GM12878 (cell line): ENCODE measurements at regions not wholly inside any gene's neighbourhood (a gene's known extent, or its start where the extent isn't known, plus 50 kb on each side); places are given as distances from the start of the nearest gene placed in this dataset.

Experiments used
- ATAC-seq: fragments of 200-7000 bp; cut with Tn5 transposase; 3 replicates; pipeline ENCODE4 v1.9.1; 2020; ENCODE audit warnings: mild to moderate bottlenecking, moderate library complexity
- BruUV-seq: library from RNA; stranded (reverse); fragments of 400-500 nt; replicated peaks from 2 replicates; lab custom pipeline; 2021; lab: Mats Ljungman, UMichigan
- CTCF ChIA-PET: fragments of 300-600 bp; sonication (Branson Sonifier 250); formaldehyde crosslinking; extraction: SDS; loops from one replicate; lab custom pipeline; 2021; ENCODE audit warnings: inconsistent platforms; lab: Yijun Ruan, JAX
- POLR2A ChIA-PET: fragments of 350-600 bp; formaldehyde crosslinking; extraction: SDS; loops from one replicate; lab custom pipeline; 2021; ENCODE audit warnings: inconsistent platforms; lab: Charles Lee
- RAD21 ChIA-PET: fragments of 300-600 bp; sonication (Branson Sonifier 250); formaldehyde crosslinking; loops from one replicate; lab custom pipeline; 2023; ENCODE audit warnings: antibody characterized with exemption; ENCODE audit not compliant: unreplicated experiment; lab: Charles Lee
- SMC1A ChIA-PET: fragments of 300-600 bp; sonication (Branson Sonifier 250); formaldehyde crosslinking; loops from one replicate; lab custom pipeline; 2023; ENCODE audit not compliant: unreplicated experiment, uncharacterized antibody; lab: Charles Lee
- DNase-seq: peaks from one replicate; pipeline ENCODE4 v3.0.0-alpha.2; 2011; ENCODE audit warnings: low read depth, low spot score
- FAIRE-seq: peaks from 3 replicates; lab custom pipeline; 2011; peaks lifted over from hg19 to GRCh38; lab: Jason Lieb, UNC
- H2AFZ ChIP-seq: 2 replicates; pipeline ENCODE4 v1.6.0; 2011; ENCODE audit warnings: low read depth, low read length, control low read depth; ENCODE audit not compliant: control insufficient read depth
- H3K27ac ChIP-seq: 2 replicates; pipeline ENCODE4 v1.5.1; 2011; ENCODE audit warnings: control low read depth; ENCODE audit not compliant: control insufficient read depth, insufficient read depth
- H3K27me3 ChIP-seq, 2 experiments: replicated peaks in 1 of 2; 2 replicates each; pipeline versions ENCODE4 v1.6.0 to v1.6.1; 2011; ENCODE audit warnings: low read length in 1 of 2; ENCODE audit not compliant: control insufficient read depth in 2 of 2, insufficient read depth in 2 of 2
- H3K36me3 ChIP-seq, 2 experiments: 2 replicates each; pipeline ENCODE4 v1.5.1; 2011; ENCODE audit warnings: low read length in 1 of 2; ENCODE audit not compliant: control insufficient read depth in 2 of 2, insufficient read depth in 2 of 2
- H3K4me1 ChIP-seq: 2 replicates; pipeline ENCODE4 v1.6.1; 2011; ENCODE audit warnings: mild to moderate bottlenecking, low read length, moderate library complexity, mixed read lengths; ENCODE audit not compliant: control insufficient read depth, insufficient read depth
- H3K4me2 ChIP-seq: 2 replicates; pipeline ENCODE4 v1.6.0; 2011; ENCODE audit warnings: control low read depth; ENCODE audit not compliant: control insufficient read depth, insufficient read depth
- H3K4me3 ChIP-seq: fragments of 200-600 bp; sonication (generic); 2 replicates; pipeline ENCODE4 v1.5.1; 2016
- H3K79me2 ChIP-seq: 2 replicates; pipeline ENCODE4 v1.6.0; 2011; ENCODE audit warnings: low read length; ENCODE audit not compliant: control insufficient read depth, insufficient read depth
- H3K9ac ChIP-seq: 2 replicates; pipeline ENCODE4 v1.8.0; 2011; ENCODE audit warnings: low read length, control low read depth, mixed read lengths; ENCODE audit not compliant: control insufficient read depth, insufficient read depth
- H3K9me3 ChIP-seq: replicated peaks from 3 replicates; pipeline ENCODE4 v1.5.1; 2011; ENCODE audit warnings: mild to moderate bottlenecking, low read length; ENCODE audit not compliant: control insufficient read depth, insufficient read depth
- H4K20me1 ChIP-seq: 2 replicates; pipeline ENCODE4 v1.6.0; 2011; ENCODE audit not compliant: control insufficient read depth, insufficient read depth
- CBFB ChIP-seq: IDR thresholded peaks from 2 replicates; pipeline ENCODE4 v1.6.1; 2016; ENCODE audit warnings: antibody characterized with exemption, low read depth
- CHD1 ChIP-seq: IDR thresholded peaks from 2 replicates; pipeline ENCODE4 v1.6.1; 2012; ENCODE audit warnings: low read depth, low read length, improper control_type of control experiment
- CHD4 ChIP-seq: fragments of 200-600 bp; sonication (generic); IDR thresholded peaks from 2 replicates; pipeline ENCODE4 v1.6.1; 2016; ENCODE audit warnings: mild to moderate bottlenecking
- FOXM1 ChIP-seq: IDR thresholded peaks from 2 replicates; pipeline ENCODE4 v1.6.1; 2012; ENCODE audit warnings: low read depth, mild to moderate bottlenecking, inconsistent platforms, low read length, moderate library complexity
- JUNB ChIP-seq: IDR thresholded peaks from 2 replicates; pipeline ENCODE4 v1.6.1; 2016; ENCODE audit warnings: antibody characterized with exemption, mild to moderate bottlenecking
- MEF2A ChIP-seq: IDR thresholded peaks from 2 replicates; pipeline ENCODE4 v1.6.1; 2011; ENCODE audit warnings: low read depth, mild to moderate bottlenecking, low read length, moderate library complexity; ENCODE audit not compliant: insufficient read depth
- MTA3 ChIP-seq: IDR thresholded peaks from 2 replicates; pipeline ENCODE4 v1.6.1; 2012; ENCODE audit warnings: low read length, inconsistent platforms, borderline replicate concordance
- RUNX3 ChIP-seq: IDR thresholded peaks from 2 replicates; pipeline ENCODE4 v1.6.1; 2012; ENCODE audit warnings: low read length, inconsistent platforms
- SRF ChIP-seq, 2 experiments: IDR thresholded peaks; 2 replicates each; pipeline ENCODE4 v1.6.1; 2011; ENCODE audit warnings: low read depth in 2 of 2, low read length in 2 of 2, mild to moderate bottlenecking in 1 of 2, moderate library complexity in 1 of 2
- WGBS: methylation state at CpG from one replicate; pipeline ENCODE4 v1.1.6; 2016; ENCODE audit warnings: low lambda C conversion rate; ENCODE audit not compliant: insufficient replicate concordance, insufficient coverage; ENCODE audit errors: missing lambda C conversion rate; 5-methylcytosine and 5-hydroxymethylcytosine counted together
- in situ Hi-C: fragments of 300-500 bp; cut with MboI; formaldehyde crosslinking; loops from 9 replicates; pipeline ENCODE4 v1.14.3; 2018; ENCODE audit warnings: mixed read lengths
- intact Hi-C: fragments of 100-400 bp; cut with micrococcal nuclease; formaldehyde crosslinking; loops from one replicate; pipeline ENCODE4 v1.14.2; 2022; ENCODE audit not compliant: unreplicated experiment
- TF ChIP-seq, protein P1 (sequence below): IDR thresholded peaks from 2 replicates; pipeline ENCODE4 v1.6.1; 2012; ENCODE audit warnings: low read depth, low read length, improper control_type of control experiment
- TF ChIP-seq, protein P2 (sequence below): fragments of 450-650 bp; IDR thresholded peaks from 2 replicates; pipeline ENCODE4 v1.6.1; 2017; ENCODE audit warnings: mild to moderate bottlenecking, low read depth, inconsistent platforms; ENCODE audit not compliant: poor library complexity, severe bottlenecking

DNA sequence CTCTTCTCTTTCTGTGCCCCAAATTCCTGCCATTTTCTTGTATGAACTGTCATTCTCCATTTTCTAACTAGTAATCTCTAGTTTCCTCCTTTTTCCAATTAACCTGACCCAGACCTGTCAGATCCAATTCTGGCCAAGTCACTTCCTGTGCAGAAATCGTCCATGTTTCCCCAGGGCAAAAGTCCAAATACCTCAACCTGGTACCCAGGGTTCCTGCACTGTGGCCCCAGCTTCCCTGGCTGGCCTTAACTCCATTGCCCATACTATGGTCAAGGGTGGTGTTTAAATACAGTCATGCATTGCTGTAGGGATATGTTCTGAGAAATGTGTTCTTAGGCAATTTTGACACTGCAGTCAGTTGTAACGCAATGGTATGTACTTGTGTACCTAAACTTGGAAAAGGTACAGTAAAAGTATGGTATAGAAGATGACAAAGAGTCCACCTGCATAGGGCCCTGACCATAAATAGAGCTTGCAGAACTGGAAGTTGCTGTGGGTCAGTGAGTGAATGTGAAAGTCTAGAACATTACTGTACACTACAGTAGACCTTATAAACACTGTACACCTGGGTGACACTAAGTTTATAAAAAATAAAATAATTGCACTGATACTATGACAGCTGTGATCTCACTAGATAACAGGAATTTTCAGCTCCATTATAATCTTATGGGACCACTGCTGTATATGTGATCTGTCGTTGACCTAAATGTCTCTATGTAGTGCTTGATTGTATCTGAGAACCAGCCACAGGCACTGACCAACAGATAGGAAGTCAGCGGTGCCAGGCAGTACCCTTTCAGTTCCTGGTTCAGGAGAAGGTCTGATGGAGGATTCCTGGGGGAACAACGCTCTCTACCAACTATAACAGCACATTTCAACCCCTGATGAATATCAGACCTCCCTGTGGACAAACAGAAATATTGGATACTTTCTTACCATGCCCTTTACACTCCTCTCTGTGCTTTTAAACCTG lies 336.1 kb upstream of the PROK2 start:
- intact Hi-C loops (loop anchor here (1.0 kb wide), 1 partner anchor 43 kb away; no protein-coding TSS in a partner anchor), in situ Hi-C loops (no loop called here)
- H3K9me3 ChIP-seq, result no peaks in the 10 kb centered on the region
- no peak overlapping the region for H3K27ac ChIP-seq
- H3K27me3 ChIP-seq, result no peaks in the 10 kb centered on the region
- TF ChIP-seq SRF (IDR thresholded peaks at IDR 0.05; ENCODE audit: low read depth in 2 of 2, low read length in 2 of 2) (peak in 1 of 2 experiments; percentile 51; a peak in 1 of 4 replicates), MEF2A (0 out of 2 replicates have a peak, but pooled peaks have one; percentile 48), CHD1 (no peak), RUNX3 (peak; percentile 68), FOXM1 (no peak), CBFB (no peak), JUNB (peak; percentile 63), CHD4 (no peak), MTA3 (peak; percentile 31; the same call in 1 of the 2 replicates)
- TF ChIP-seq, protein P1, sequence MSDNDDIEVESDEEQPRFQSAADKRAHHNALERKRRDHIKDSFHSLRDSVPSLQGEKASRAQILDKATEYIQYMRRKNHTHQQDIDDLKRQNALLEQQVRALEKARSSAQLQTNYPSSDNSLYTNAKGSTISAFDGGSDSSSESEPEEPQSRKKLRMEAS, result no peak
- TF ChIP-seq, protein P2, sequence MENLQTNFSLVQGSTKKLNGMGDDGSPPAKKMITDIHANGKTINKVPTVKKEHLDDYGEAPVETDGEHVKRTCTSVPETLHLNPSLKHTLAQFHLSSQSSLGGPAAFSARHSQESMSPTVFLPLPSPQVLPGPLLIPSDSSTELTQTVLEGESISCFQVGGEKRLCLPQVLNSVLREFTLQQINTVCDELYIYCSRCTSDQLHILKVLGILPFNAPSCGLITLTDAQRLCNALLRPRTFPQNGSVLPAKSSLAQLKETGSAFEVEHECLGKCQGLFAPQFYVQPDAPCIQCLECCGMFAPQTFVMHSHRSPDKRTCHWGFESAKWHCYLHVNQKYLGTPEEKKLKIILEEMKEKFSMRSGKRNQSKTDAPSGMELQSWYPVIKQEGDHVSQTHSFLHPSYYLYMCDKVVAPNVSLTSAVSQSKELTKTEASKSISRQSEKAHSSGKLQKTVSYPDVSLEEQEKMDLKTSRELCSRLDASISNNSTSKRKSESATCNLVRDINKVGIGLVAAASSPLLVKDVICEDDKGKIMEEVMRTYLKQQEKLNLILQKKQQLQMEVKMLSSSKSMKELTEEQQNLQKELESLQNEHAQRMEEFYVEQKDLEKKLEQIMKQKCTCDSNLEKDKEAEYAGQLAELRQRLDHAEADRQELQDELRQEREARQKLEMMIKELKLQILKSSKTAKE, result peak; percentile 65
- H3K4me1 ChIP-seq, result peaks cover 25% of the 10 kb centered on the region
- DNase-seq, result peak; percentile 16
- WGBS, result 21% methylated on average over 5 of the region's 5 CpGs
- no peak overlapping the region for H3K4me3 ChIP-seq
- ChIA-PET SMC1A (interaction anchor here (0.6 to 2.3 kb wide), 7 partner anchors 17 to 195 kb away, joined by 3 to 9 read pairs (median 3); no protein-coding TSS in a partner anchor), RAD21 (interaction anchor here (0.8 to 1.5 kb wide), 4 partner anchors 20 to 369 kb away, joined by 3 to 4 read pairs (median 3); no protein-coding TSS in a partner anchor), POLR2A (interaction anchor here (0.8 to 1.6 kb wide), 2 partner anchors 10 to 16 kb away, joined by 3 read pairs; no protein-coding TSS in a partner anchor), CTCF (no interaction called here)
- no peak overlapping the region for H2AFZ ChIP-seq
- H4K20me1 ChIP-seq, result no peaks in the 10 kb centered on the region
- BruUV-seq, result no TSS peak
- no peaks in the 10 kb centered on the region for H3K36me3 ChIP-seq
- H3K4me2 ChIP-seq, result 0 out of 2 replicates have a peak overlapping the region, but pooled peaks have one; percentile 23
- ATAC-seq, result peak; percentile 91
- no peak overlapping the region for H3K9ac ChIP-seq
- no peaks in the 10 kb centered on the region for H3K79me2 ChIP-seq
- FAIRE-seq, result peak; percentile 70
